Parathyroid adenoma (tissue), 2 donors: ENCODE measurements at regions not wholly inside any gene's neighbourhood (a gene's known extent, or its start where the extent isn't known, plus 50 kb on each side); places are given as distances from the start of the nearest gene placed in this dataset.

Source experiments
- H2AFZ ChIP-seq: fragments of 300-600 bp; sonication (generic); one replicate; pipeline ENCODE4 v1.7.0; 2017; ENCODE audit warnings: antibody characterized with exemption, mild to moderate bottlenecking
- H3K27ac ChIP-seq: fragments of 300-600 bp; sonication (generic); one replicate; pipeline ENCODE4 v1.7.0; 2017
- H3K27me3 ChIP-seq: fragments of 300-600 bp; sonication (generic); one replicate; pipeline ENCODE4 v1.7.0; 2017; ENCODE audit warnings: low read length; ENCODE audit not compliant: control insufficient read depth, insufficient read depth
- H3K36me3 ChIP-seq: fragments of 300-600 bp; sonication (generic); one replicate; pipeline ENCODE4 v1.7.0; 2017; ENCODE audit warnings: low read length; ENCODE audit not compliant: control insufficient read depth, insufficient read depth
- H3K4me1 ChIP-seq: fragments of 300-600 bp; sonication (generic); one replicate; pipeline ENCODE4 v1.7.0; 2017; ENCODE audit warnings: control low read depth
- H3K4me2 ChIP-seq: fragments of 300-600 bp; sonication (generic); one replicate; pipeline ENCODE4 v1.7.0; 2017; ENCODE audit warnings: low read length
- H3K4me3 ChIP-seq: fragments of 300-600 bp; sonication (generic); one replicate; pipeline ENCODE4 v1.7.0; 2017; ENCODE audit warnings: low read depth, low read length
- H3K79me2 ChIP-seq: fragments of 300-600 bp; sonication (generic); one replicate; pipeline ENCODE4 v1.7.0; 2017; ENCODE audit warnings: control low read depth
- H3K9ac ChIP-seq: fragments of 300-600 bp; sonication (generic); one replicate; pipeline ENCODE4 v1.7.0; 2017; ENCODE audit warnings: mild to moderate bottlenecking
- H3K9me3 ChIP-seq: fragments of 300-600 bp; sonication (generic); one replicate; pipeline ENCODE4 v1.7.0; 2017; ENCODE audit warnings: low read length; ENCODE audit not compliant: control insufficient read depth
- TF ChIP-seq, protein P1 (sequence below): fragments of 300-600 bp; sonication (generic); IDR thresholded peaks from one replicate; pipeline ENCODE4 v1.7.0; 2017; ENCODE audit warnings: antibody characterized with exemption, mild to moderate bottlenecking
- donor health status: primary hyperparathyroidism.

DNA sequence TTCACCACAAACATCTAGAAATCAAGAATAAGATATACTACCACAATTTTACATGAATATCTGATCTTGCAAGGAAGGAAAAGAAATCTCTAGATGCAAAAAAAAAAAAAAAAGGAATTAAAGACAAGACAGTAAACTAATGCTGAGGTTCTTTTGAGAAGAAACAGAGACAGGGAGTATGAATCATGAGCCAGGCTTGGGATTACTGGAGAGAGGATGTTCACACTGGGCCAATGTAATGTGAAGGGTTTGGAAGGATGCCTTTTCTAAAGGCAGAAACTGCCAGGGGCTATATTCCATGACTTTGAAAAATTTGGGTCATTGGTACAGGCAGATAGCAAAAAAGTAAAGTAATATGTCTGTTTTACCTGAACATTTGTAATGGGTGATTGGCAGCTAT, 573.0 kb upstream of the IGFBP3 start:
- TF ChIP-seq, protein P1, sequence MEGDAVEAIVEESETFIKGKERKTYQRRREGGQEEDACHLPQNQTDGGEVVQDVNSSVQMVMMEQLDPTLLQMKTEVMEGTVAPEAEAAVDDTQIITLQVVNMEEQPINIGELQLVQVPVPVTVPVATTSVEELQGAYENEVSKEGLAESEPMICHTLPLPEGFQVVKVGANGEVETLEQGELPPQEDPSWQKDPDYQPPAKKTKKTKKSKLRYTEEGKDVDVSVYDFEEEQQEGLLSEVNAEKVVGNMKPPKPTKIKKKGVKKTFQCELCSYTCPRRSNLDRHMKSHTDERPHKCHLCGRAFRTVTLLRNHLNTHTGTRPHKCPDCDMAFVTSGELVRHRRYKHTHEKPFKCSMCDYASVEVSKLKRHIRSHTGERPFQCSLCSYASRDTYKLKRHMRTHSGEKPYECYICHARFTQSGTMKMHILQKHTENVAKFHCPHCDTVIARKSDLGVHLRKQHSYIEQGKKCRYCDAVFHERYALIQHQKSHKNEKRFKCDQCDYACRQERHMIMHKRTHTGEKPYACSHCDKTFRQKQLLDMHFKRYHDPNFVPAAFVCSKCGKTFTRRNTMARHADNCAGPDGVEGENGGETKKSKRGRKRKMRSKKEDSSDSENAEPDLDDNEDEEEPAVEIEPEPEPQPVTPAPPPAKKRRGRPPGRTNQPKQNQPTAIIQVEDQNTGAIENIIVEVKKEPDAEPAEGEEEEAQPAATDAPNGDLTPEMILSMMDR: no peak
- no peaks in the 10 kb centered on the region for H3K4me1 ChIP-seq
- no peak overlapping the region for H3K9ac ChIP-seq
- H3K4me2 ChIP-seq: no peak overlapping the region
- H3K36me3 ChIP-seq: no peaks in the 10 kb centered on the region
- H3K9me3 ChIP-seq: no peaks in the 10 kb centered on the region
- H3K79me2 ChIP-seq: no peaks in the 10 kb centered on the region
- H3K4me3 ChIP-seq: no peak overlapping the region
- no peak overlapping the region for H2AFZ ChIP-seq
- no peak overlapping the region for H3K27ac ChIP-seq
- H3K27me3 ChIP-seq: no peaks in the 10 kb centered on the region

GRCh38 chr7:46493196-46493595, 572.1 kb upstream of the IGFBP3 start:
- Histone ChIP-seq H3K4me1 (no peaks in the 10 kb centered on the region), H3K27me3 (no peaks in the 10 kb centered on the region), H3K9me3 (no peaks in the 10 kb centered on the region), H3K27ac (no peak overlapping the region), H2AFZ (no peak overlapping the region), H3K79me2 (no peaks in the 10 kb centered on the region), H3K4me3 (no peak overlapping the region), H3K9ac (no peak overlapping the region), H3K4me2 (no peak overlapping the region), H3K36me3 (no peaks in the 10 kb centered on the region)
- TF ChIP-seq, protein P1: no peak

- Histone ChIP-seq H3K27me3 (no peaks in the 10 kb centered on the region), H3K27ac (no peak overlapping the region), H3K9ac (no peak overlapping the region), H3K4me1 (no peaks in the 10 kb centered on the region), H3K36me3 (no peaks in the 10 kb centered on the region), H3K4me2 (no peak overlapping the region), H2AFZ (no peak overlapping the region), H3K9me3 (no peaks in the 10 kb centered on the region), H3K4me3 (no peak overlapping the region), H3K79me2 (no peaks in the 10 kb centered on the region)
- TF ChIP-seq, protein P1: no peak
These were observed 571.4 kb upstream of the IGFBP3 start for GRCh38 chr7:46492466-46492865.

DNA sequence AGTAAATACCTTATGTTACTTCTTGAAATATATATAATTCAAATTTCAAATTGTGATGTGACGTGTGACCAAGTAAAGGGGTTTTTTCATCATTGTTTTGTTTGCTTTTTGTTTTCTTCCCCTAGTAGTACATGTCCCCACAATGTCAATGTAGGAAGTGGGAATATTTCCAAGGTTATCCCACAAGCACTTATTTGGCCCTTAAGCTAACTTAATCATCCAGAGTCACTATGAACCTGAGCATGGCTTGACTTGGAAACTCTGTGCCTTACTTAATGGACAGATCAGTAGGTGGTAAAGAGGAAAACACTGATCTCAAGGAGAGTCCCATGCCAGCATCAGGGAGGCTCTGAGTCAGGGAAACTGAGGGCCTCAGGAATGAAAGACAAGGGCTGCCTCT, 569.3 kb upstream of the IGFBP3 start:
- no peaks in the 10 kb centered on the region for H3K27me3 ChIP-seq
- no peak overlapping the region for H3K9ac ChIP-seq
- no peak overlapping the region for H2AFZ ChIP-seq
- H3K4me1 ChIP-seq: no peaks in the 10 kb centered on the region
- H3K4me3 ChIP-seq: no peak overlapping the region
- H3K36me3 ChIP-seq: no peaks in the 10 kb centered on the region
- no peaks in the 10 kb centered on the region for H3K79me2 ChIP-seq
- no peak overlapping the region for H3K27ac ChIP-seq
- no peaks in the 10 kb centered on the region for H3K9me3 ChIP-seq
- TF ChIP-seq, protein P1: no peak
- H3K4me2 ChIP-seq: no peak overlapping the region

DNA sequence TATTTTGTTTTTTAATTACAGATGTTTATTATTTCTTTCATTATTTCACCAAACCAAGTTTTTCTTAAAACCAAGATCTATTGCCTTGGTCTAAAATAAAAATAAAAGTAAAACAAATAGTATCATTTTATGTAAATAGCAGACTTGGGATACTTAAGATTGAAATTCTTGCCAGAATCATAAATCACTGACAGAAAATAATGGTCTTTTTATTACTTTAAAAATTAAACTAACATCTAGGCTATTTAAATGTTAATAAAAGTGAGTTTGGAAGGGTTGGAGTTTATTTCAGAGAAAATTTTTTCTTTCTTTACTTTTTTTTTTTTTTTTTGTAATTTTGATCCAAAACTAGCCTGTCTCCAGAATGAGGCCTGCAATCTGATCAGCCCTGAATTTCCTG, 568.0 kb upstream of the IGFBP3 start:
- H3K4me2 ChIP-seq: no peak overlapping the region
- H3K79me2 ChIP-seq: no peaks in the 10 kb centered on the region
- no peak overlapping the region for H3K27ac ChIP-seq
- no peaks in the 10 kb centered on the region for H3K36me3 ChIP-seq
- H3K9ac ChIP-seq: no peak overlapping the region
- no peak overlapping the region for H2AFZ ChIP-seq
- H3K4me1 ChIP-seq: no peaks in the 10 kb centered on the region
- H3K4me3 ChIP-seq: no peak overlapping the region
- H3K27me3 ChIP-seq: no peaks in the 10 kb centered on the region
- TF ChIP-seq, protein P1: no peak
- no peaks in the 10 kb centered on the region for H3K9me3 ChIP-seq
